H9 (cell line): ENCODE measurements at regions not wholly inside any gene's neighbourhood (a gene's known extent, or its start where the extent isn't known, plus 50 kb on each side); places are given as distances from the start of the nearest gene placed in this dataset.

ENCODE experiments used
- DNase-seq: peaks from one replicate; pipeline ENCODE4 v3.0.0-alpha.2; 2017
- H2AFZ ChIP-seq: one replicate; pipeline ENCODE4 v1.6.1; 2013; ENCODE audit warnings: mild to moderate bottlenecking, low read length, control low read depth, moderate library complexity
- H2AK5ac ChIP-seq: 2 replicates; pipeline ENCODE4 v1.6.1; 2013; ENCODE audit warnings: low read length, control low read depth, mixed read lengths; ENCODE audit not compliant: insufficient read length
- H2BK120ac ChIP-seq: one replicate; pipeline ENCODE4 v1.6.1; 2013; ENCODE audit warnings: low read depth, mild to moderate bottlenecking, low read length, control low read depth, inconsistent platforms; ENCODE audit not compliant: poor library complexity, severe bottlenecking
- H2BK12ac ChIP-seq: 2 replicates; pipeline ENCODE4 v1.6.1; 2013; ENCODE audit warnings: low read length, control low read depth, mixed read lengths, low read depth; ENCODE audit not compliant: insufficient read length
- H2BK15ac ChIP-seq: 2 replicates; pipeline ENCODE4 v1.6.1; 2013; ENCODE audit warnings: low read depth, low read length, control low read depth
- H2BK20ac ChIP-seq: one replicate; pipeline ENCODE4 v1.6.1; 2013; ENCODE audit warnings: low read depth, mild to moderate bottlenecking, low read length, control low read depth, inconsistent platforms; ENCODE audit not compliant: poor library complexity, severe bottlenecking
- H2BK5ac ChIP-seq: 2 replicates; pipeline ENCODE4 v1.6.1; 2013; ENCODE audit warnings: low read length, control low read depth, mixed read lengths; ENCODE audit not compliant: insufficient read length
- H3K14ac ChIP-seq: 2 replicates; pipeline ENCODE4 v1.6.1; 2013; ENCODE audit warnings: low read length, control low read depth; ENCODE audit not compliant: insufficient read depth
- H3K18ac ChIP-seq: 2 replicates; pipeline ENCODE4 v1.6.1; 2013; ENCODE audit warnings: low read depth, mild to moderate bottlenecking, mixed read lengths, low read length, control low read depth; ENCODE audit not compliant: insufficient read length
- H3K23ac ChIP-seq: 2 replicates; pipeline ENCODE4 v1.6.1; 2013; ENCODE audit warnings: low read length, control low read depth, mixed read lengths, low read depth; ENCODE audit not compliant: insufficient read length
- H3K23me2 ChIP-seq: 2 replicates; pipeline ENCODE4 v1.6.1; 2013; ENCODE audit warnings: low read depth, mild to moderate bottlenecking, mixed read lengths, low read length, control low read depth; ENCODE audit not compliant: insufficient read length, poor library complexity, severe bottlenecking
- H3K27ac ChIP-seq: 2 replicates; pipeline ENCODE4 v1.5.1; 2013; ENCODE audit warnings: low read length, control low read depth, mixed read lengths, low read depth; ENCODE audit not compliant: insufficient read length
- H3K27me3 ChIP-seq: 2 replicates; pipeline ENCODE4 v1.6.1; 2013; ENCODE audit warnings: low read length, control low read depth, inconsistent platforms; ENCODE audit not compliant: insufficient read depth
- H3K4ac ChIP-seq: 2 replicates; pipeline ENCODE4 v1.6.1; 2013; ENCODE audit warnings: low read depth, mild to moderate bottlenecking, control low read depth, inconsistent platforms, low read length, moderate library complexity
- H3K4me1 ChIP-seq: 2 replicates; pipeline ENCODE4 v1.6.1; 2013; ENCODE audit warnings: low read length, control low read depth, inconsistent platforms; ENCODE audit not compliant: insufficient read depth
- H3K4me2 ChIP-seq: 2 replicates; pipeline ENCODE4 v1.6.1; 2013; ENCODE audit warnings: low read length, control low read depth, mixed read lengths; ENCODE audit not compliant: insufficient read length, insufficient read depth
- H3K56ac ChIP-seq: 2 replicates; pipeline ENCODE4 v1.6.1; 2013; ENCODE audit warnings: low read depth, mild to moderate bottlenecking, mixed read lengths, low read length, control low read depth; ENCODE audit not compliant: insufficient read length
- H3K79me1 ChIP-seq: 2 replicates; pipeline ENCODE4 v1.6.1; 2013; ENCODE audit warnings: low read depth, mild to moderate bottlenecking, moderate library complexity, low read length, control low read depth, inconsistent platforms; ENCODE audit not compliant: insufficient read depth, poor library complexity, severe bottlenecking
- H3K79me2 ChIP-seq: 2 replicates; pipeline ENCODE4 v1.6.1; 2013; ENCODE audit warnings: low read length, control low read depth, inconsistent platforms; ENCODE audit not compliant: insufficient read depth
- H3K9ac ChIP-seq: 2 replicates; pipeline ENCODE4 v1.6.1; 2013; ENCODE audit warnings: low read length, control low read depth, mixed read lengths; ENCODE audit not compliant: insufficient read length; ENCODE audit errors: extremely low read depth
- H3K9me3 ChIP-seq: one replicate; pipeline ENCODE4 v1.6.1; 2013; ENCODE audit warnings: low read depth, low read length, inconsistent platforms; ENCODE audit not compliant: control insufficient read depth
- H3T11ph ChIP-seq: one replicate; pipeline ENCODE4 v1.6.1; 2013; ENCODE audit warnings: mild to moderate bottlenecking, low read length, control low read depth, inconsistent platforms
- H4K20me1 ChIP-seq: one replicate; pipeline ENCODE4 v1.6.1; 2013; ENCODE audit not compliant: control insufficient read depth, insufficient read length, insufficient read depth
- H4K5ac ChIP-seq: 2 replicates; pipeline ENCODE4 v1.6.1; 2013; ENCODE audit warnings: low read depth, mild to moderate bottlenecking, mixed read lengths, low read length, control low read depth; ENCODE audit not compliant: insufficient read length
- H4K8ac ChIP-seq: replicated peaks from 2 replicates; pipeline ENCODE4 v1.6.1; 2013; ENCODE audit warnings: low read length, control low read depth, mixed read lengths, low read depth; ENCODE audit not compliant: insufficient read length
- H4K91ac ChIP-seq: 2 replicates; pipeline ENCODE4 v1.6.1; 2013; ENCODE audit warnings: low read depth, mild to moderate bottlenecking, moderate library complexity, mixed read lengths, low read length, control low read depth; ENCODE audit not compliant: insufficient read length
- H3K27ac Mint-ChIP-seq, 3 experiments: 2 replicates in 2 of 3; 3 replicates in 1 of 3; pipeline ENCODE4 v1.8.0; 2020 to 2021; ENCODE audit warnings: mixed read lengths in 3 of 3, mild to moderate bottlenecking in 1 of 3, moderate library complexity in 1 of 3
- H3K27me3 Mint-ChIP-seq: 2 replicates; pipeline ENCODE4 v1.8.0; 2021; ENCODE audit warnings: low read depth, mild to moderate bottlenecking, moderate library complexity, mixed read lengths
- H3K36me3 Mint-ChIP-seq, 3 experiments: 2 replicates in 2 of 3; 3 replicates in 1 of 3; pipeline ENCODE4 v1.8.0; 2020 to 2021; ENCODE audit warnings: low read depth in 3 of 3, mixed read lengths in 3 of 3; ENCODE audit not compliant: insufficient read depth in 1 of 3
- H3K4me1 Mint-ChIP-seq, 2 experiments: 2 replicates each; pipeline ENCODE4 v1.8.0; 2020; ENCODE audit warnings: mixed read lengths in 2 of 2
- H3K4me3 Mint-ChIP-seq, 2 experiments: 2 replicates in 1 of 2; 3 replicates in 1 of 2; pipeline ENCODE4 v1.8.0; 2020 to 2021; ENCODE audit warnings: mild to moderate bottlenecking in 2 of 2, mixed read lengths in 2 of 2, moderate library complexity in 1 of 2
- H3K9me3 Mint-ChIP-seq, 2 experiments: 2 replicates in 1 of 2; 3 replicates in 1 of 2; pipeline ENCODE4 v1.8.0; 2020; ENCODE audit warnings: mild to moderate bottlenecking in 2 of 2, mixed read lengths in 2 of 2, moderate library complexity in 1 of 2
- CTCF ChIP-seq: fragments of 200-600 bp; sonication (generic); conservative IDR thresholded peaks from 3 replicates; pipeline ENCODE4 v1.8.0; 2021; ENCODE audit warnings: antibody characterized with exemption, mild to moderate bottlenecking
- WGBS: extraction: QIAGEN DNeasy Blood & Tissue Kit; methylation state at CpG from one replicate; pipeline ENCODE4 v1.1.7; 2013; ENCODE audit warnings: missing lambda C conversion rate, low lambda C conversion rate, mixed read lengths; ENCODE audit not compliant: insufficient read length; ENCODE audit errors: extremely low coverage; 5-methylcytosine and 5-hydroxymethylcytosine counted together

- no peak overlapping the region for H4K5ac ChIP-seq
- no peaks in the 10 kb centered on the region for H3K79me2 ChIP-seq
- no peaks in the 10 kb centered on the region for H3K36me3 Mint-ChIP-seq
- H3K27ac ChIP-seq, result no peak overlapping the region
- no CpG with 5 or more reads among the region's 1 CpG for WGBS
- no peaks in the 10 kb centered on the region for H3K9me3 ChIP-seq
- no peak overlapping the region for H3T11ph ChIP-seq
- H3K23ac ChIP-seq, result no peak overlapping the region
- no peak overlapping the region for H3K27ac Mint-ChIP-seq
- H3K56ac ChIP-seq, result no peak overlapping the region
- no peaks in the 10 kb centered on the region for H3K23me2 ChIP-seq
- no peak overlapping the region for H2BK12ac ChIP-seq
- H3K27me3 Mint-ChIP-seq, result no peaks in the 10 kb centered on the region
- no peak for TF ChIP-seq CTCF
- no peaks in the 10 kb centered on the region for H3K27me3 ChIP-seq
- H4K91ac ChIP-seq, result no peak overlapping the region
- H3K4me1 ChIP-seq, result no peaks in the 10 kb centered on the region
- H3K4me2 ChIP-seq, result no peak overlapping the region
- no peak overlapping the region for H3K18ac ChIP-seq
- no peak for DNase-seq
- H3K14ac ChIP-seq, result no peak overlapping the region
- no peak overlapping the region for H2BK20ac ChIP-seq
- H2BK15ac ChIP-seq, result no peak overlapping the region
- H4K20me1 ChIP-seq, result no peaks in the 10 kb centered on the region
- no peak overlapping the region for H2BK5ac ChIP-seq
- H3K79me1 ChIP-seq, result no peaks in the 10 kb centered on the region
- H3K4ac ChIP-seq, result no peak overlapping the region
- H3K4me1 Mint-ChIP-seq, result peaks cover 5 to 22% of the 10 kb centered on the region in 2 experiments; a peak in 3 of 4 replicates
- no peak overlapping the region for H4K8ac ChIP-seq
- no peak overlapping the region for H3K9ac ChIP-seq
- H2AFZ ChIP-seq, result no peak overlapping the region
- H3K4me3 Mint-ChIP-seq, result no peak overlapping the region
- no peaks in the 10 kb centered on the region for H3K9me3 Mint-ChIP-seq
- no peak overlapping the region for H2BK120ac ChIP-seq
- H2AK5ac ChIP-seq, result no peak overlapping the region
These were observed 98.5 kb upstream of the ABCA1 start for GRCh38 chr9:105026451-105026850.
